PFSK-1 (cell line): ENCODE measurements at regions not wholly inside any gene's neighbourhood (a gene's known extent, or its start where the extent isn't known, plus 50 kb on each side); places are given as distances from the start of the nearest gene placed in this dataset.

Source experiments
- FOXP2 ChIP-seq: optimal IDR thresholded peaks from 2 replicates; pipeline ENCODE3; 2011; ENCODE audit warnings: borderline replicate concordance, control low read depth, inconsistent platforms; ENCODE audit not compliant: insufficient read depth; ENCODE audit errors: extremely low read length, extremely low read depth
- POLR2AphosphoS5 ChIP-seq: IDR thresholded peaks from 2 replicates; pipeline ENCODE4 v1.6.1; 2012; ENCODE audit warnings: low read depth, mild to moderate bottlenecking, control low read depth, low read length, moderate library complexity
- REST ChIP-seq, 2 experiments: IDR thresholded peaks; 2 replicates each; pipeline versions ENCODE4 v1.6.1 to v1.8.0; 2011 to 2012; ENCODE audit warnings: low read depth in 2 of 2, low read length in 2 of 2, control low read depth in 1 of 2, inconsistent platforms in 1 of 2, mild to moderate bottlenecking in 1 of 2, moderate library complexity in 1 of 2; ENCODE audit not compliant: insufficient read depth in 1 of 2
- SIN3A ChIP-seq: IDR thresholded peaks from 2 replicates; pipeline ENCODE4 v1.6.1; 2012; ENCODE audit warnings: mild to moderate bottlenecking, low read length, moderate library complexity, borderline replicate concordance; ENCODE audit not compliant: insufficient read depth
- TAF1 ChIP-seq: IDR thresholded peaks from 2 replicates; pipeline ENCODE4 v1.6.1; 2012; ENCODE audit warnings: low read length, control low read depth, borderline replicate concordance; ENCODE audit not compliant: insufficient read depth

GRCh38 chr1:229183588-229183987 lies 87.3 kb upstream of the RAB4A start:
- TF ChIP-seq FOXP2 (no peak), POLR2AphosphoS5 (no peak), SIN3A (no peak), REST (IDR thresholded peaks at IDR 0.05; ENCODE audit: insufficient read depth in 1 of 2, low read depth in 2 of 2, low read length in 2 of 2) (no peak), TAF1 (no peak)

GRCh38 chr1:229184066-229184465 lies 86.8 kb upstream of the RAB4A start:
- no peak for TF ChIP-seq FOXP2
- no peak for TF ChIP-seq REST (IDR thresholded peaks at IDR 0.05; ENCODE audit: insufficient read depth in 1 of 2, low read depth in 2 of 2, low read length in 2 of 2)
- TF ChIP-seq SIN3A, result no peak
- no peak for TF ChIP-seq POLR2AphosphoS5
- TF ChIP-seq TAF1, result no peak

GRCh38 chr1:229185963-229186362 lies 84.9 kb upstream of the RAB4A start:
- no peak for TF ChIP-seq TAF1
- no peak for TF ChIP-seq FOXP2
- TF ChIP-seq REST (IDR thresholded peaks at IDR 0.05; ENCODE audit: insufficient read depth in 1 of 2, low read depth in 2 of 2, low read length in 2 of 2), result no peak
- TF ChIP-seq POLR2AphosphoS5, result no peak
- TF ChIP-seq SIN3A, result no peak

GRCh38 chr1:229186373-229187056 lies 84.4 kb upstream of the RAB4A start:
- TF ChIP-seq POLR2AphosphoS5, result no peak

DNA sequence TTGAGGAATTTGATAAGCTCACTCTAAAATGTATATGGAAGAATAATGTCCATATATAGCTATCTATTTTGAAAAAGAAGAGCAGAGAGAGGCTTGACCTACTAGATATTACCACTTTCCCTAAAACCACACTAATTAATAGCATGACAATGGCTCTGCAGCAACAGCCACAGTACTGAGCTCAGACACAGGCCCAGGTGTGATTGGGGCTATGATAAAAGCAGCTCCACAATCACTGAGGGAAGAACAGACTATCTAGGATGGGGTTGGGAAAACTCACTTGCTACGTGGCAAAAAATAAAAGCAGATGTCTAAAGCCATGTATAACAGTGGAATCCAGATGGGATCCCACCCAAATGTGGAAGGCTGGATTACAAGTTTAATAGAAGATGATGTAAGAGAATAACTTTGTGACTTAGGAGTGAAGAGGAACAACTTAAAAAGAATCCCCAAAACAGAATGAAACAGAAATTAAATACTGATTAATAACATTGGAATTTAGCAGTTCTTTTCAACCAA lies 80.8 kb upstream of the RAB4A start:
- no peak for TF ChIP-seq POLR2AphosphoS5
- TF ChIP-seq FOXP2, result no peak
- TF ChIP-seq TAF1, result no peak
- TF ChIP-seq REST (IDR thresholded peaks at IDR 0.05; ENCODE audit: insufficient read depth in 1 of 2, low read depth in 2 of 2, low read length in 2 of 2), result no peak
- TF ChIP-seq SIN3A, result no peak
